Stomach (tissue), 4 donors: ENCODE measurements at regions not wholly inside any gene's neighbourhood (a gene's known extent, or its start where the extent isn't known, plus 50 kb on each side); places are given as distances from the start of the nearest gene placed in this dataset.

ENCODE experiments used
- POLR2A ChIP-seq, 4 donors: fragments of 450-650 bp; IDR thresholded peaks; one replicate each; pipeline ENCODE4 v1.6.1; 2016; ENCODE audit warnings: antibody characterized with exemption in 4 of 4, control low read depth in 2 of 4, mild to moderate bottlenecking in 1 of 4, moderate library complexity in 1 of 4
- POLR2AphosphoS5 ChIP-seq, 3 donors: sonication (generic); formaldehyde crosslinking; IDR thresholded peaks; one replicate each; pipeline ENCODE4 v1.6.1; 2016; ENCODE audit warnings: antibody characterized with exemption in 3 of 3

DNA sequence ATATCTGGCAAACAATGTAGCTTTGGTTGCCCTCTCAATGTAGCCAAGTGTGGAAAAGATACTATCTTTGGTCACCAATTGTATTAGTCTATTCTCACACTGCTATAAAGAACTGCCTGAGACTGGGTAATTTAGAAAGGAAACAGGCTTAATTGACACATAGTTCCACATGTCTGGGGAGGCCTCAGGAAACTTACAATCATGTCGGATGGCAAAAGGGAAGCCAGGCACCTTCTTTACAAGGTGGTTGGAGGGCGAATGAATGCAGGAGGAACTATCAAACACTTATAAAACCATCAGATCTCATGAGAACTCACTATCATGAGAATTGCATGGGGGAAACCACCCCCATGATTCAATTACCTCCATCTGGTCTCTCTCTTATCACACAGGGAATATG is 133.1 kb upstream of the TBCA start:
- TF ChIP-seq POLR2AphosphoS5 (IDR thresholded peaks at IDR 0.05) (no peak), POLR2A (IDR thresholded peaks at IDR 0.05) (no peak)
